PC-9 (cell line): ENCODE measurements at regions not wholly inside any gene's neighbourhood (a gene's known extent, or its start where the extent isn't known, plus 50 kb on each side); places are given as distances from the start of the nearest gene placed in this dataset.

Experiments
- CTCF ChIP-seq: fragments of 200-600 bp; sonication (generic); conservative IDR thresholded peaks from 2 replicates; pipeline ENCODE4 v1.6.1; 2017; ENCODE audit warnings: mixed run types, antibody characterized with exemption, mild to moderate bottlenecking, moderate library complexity
- EZH2 ChIP-seq: fragments of 200-600 bp; sonication (generic); IDR thresholded peaks from 2 replicates; pipeline ENCODE4 v1.8.0; 2017; ENCODE audit warnings: antibody characterized with exemption, low read depth

- TF ChIP-seq CTCF (no peak), EZH2 (no peak)
Observed at GRCh38 chr3:87765256-87765655, 293.5 kb downstream of the CGGBP1 start.
